ENCODE measurements at regions not wholly inside any gene's neighbourhood (a gene's known extent, or its start where the extent isn't known, plus 50 kb on each side); places are given as distances from the start of the nearest gene placed in this dataset.

DNA sequence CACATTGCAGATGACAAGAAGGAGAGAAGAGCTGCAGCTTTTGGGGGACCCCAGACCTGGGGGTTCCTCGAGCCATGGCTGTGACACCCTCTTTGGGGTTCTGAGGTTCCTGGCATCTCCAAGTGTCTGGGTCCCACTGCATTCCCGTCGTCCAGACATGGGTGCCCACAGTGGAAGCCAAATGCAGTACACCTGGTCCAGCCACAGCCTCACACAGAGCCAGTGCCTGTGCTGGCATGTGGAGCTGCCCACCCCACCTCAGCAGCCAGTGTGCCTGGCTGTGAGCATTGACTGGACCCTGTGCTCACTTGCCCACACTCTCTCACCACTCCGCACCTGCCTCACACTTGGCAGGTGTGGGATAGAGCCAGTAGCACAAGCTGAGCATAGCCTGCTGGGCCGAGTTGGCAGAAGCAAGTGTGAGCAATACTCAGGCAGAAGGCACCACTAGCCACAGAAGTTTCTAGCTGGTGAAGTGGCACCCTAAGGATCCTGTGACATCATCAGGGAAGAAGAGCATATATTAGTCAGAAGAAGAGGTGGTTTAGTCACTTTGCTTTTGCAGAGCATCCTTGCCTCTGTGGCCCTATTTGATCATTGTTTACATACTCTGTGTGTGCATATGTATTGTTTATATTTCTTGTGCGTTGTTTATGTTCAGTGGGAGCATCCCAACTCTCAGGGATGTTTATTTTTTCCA lies 65.0 kb upstream of the MAGEB2 start:
- peaks cover 15% of the 10 kb centered on the region; the same call in 1 of the 2 replicates for H3K9me3 ChIP-seq (ENCODE audit: insufficient read depth, low read length)
- no peaks in the 10 kb centered on the region for H3K27me3 ChIP-seq (ENCODE audit: insufficient read depth, insufficient read length)
- no peaks in the 10 kb centered on the region for H3K4me1 ChIP-seq (ENCODE audit: insufficient read depth, insufficient read length)
- DNase-seq (ENCODE audit: low read depth, low spot score), result no peak
- TF ChIP-seq YY1 (IDR thresholded peaks at IDR 0.05; ENCODE audit: insufficient read depth, insufficient read length), result no peak
- no peak for TF ChIP-seq SUZ12 (IDR thresholded peaks at IDR 0.05; ENCODE audit: extremely low read depth, insufficient read depth, insufficient read length)
- TF ChIP-seq ZNF274 (IDR thresholded peaks at IDR 0.05; ENCODE audit: low read depth, low read length), result no peak
- H3K4me3 ChIP-seq (ENCODE audit: insufficient read length, low read depth), result no peak overlapping the region
- H3K36me3 ChIP-seq (ENCODE audit: insufficient read depth, insufficient read length, low read length), result no peaks in the 10 kb centered on the region
- H3K9ac ChIP-seq (ENCODE audit: insufficient read length, low read depth), result no peak overlapping the region

GRCh38 chrX:30151964-30152363 lies 63.4 kb upstream of the MAGEB2 start:
- no peak for TF ChIP-seq ZNF274 (IDR thresholded peaks at IDR 0.05; ENCODE audit: low read depth, low read length)
- Histone ChIP-seq H3K4me3 (ENCODE audit: insufficient read length, low read depth) (no peak overlapping the region), H3K4me1 (ENCODE audit: insufficient read depth, insufficient read length) (no peaks in the 10 kb centered on the region), H3K9me3 (ENCODE audit: insufficient read depth, low read length) (peaks cover 15% of the 10 kb centered on the region; the same call in 1 of the 2 replicates), H3K9ac (ENCODE audit: insufficient read length, low read depth) (no peak overlapping the region), H3K36me3 (ENCODE audit: insufficient read depth, insufficient read length, low read length) (no peaks in the 10 kb centered on the region), H3K27me3 (ENCODE audit: insufficient read depth, insufficient read length) (no peaks in the 10 kb centered on the region)
- no peak for DNase-seq (ENCODE audit: low read depth, low spot score)

GRCh38 chrX:30153175-30153880 lies 62.0 kb upstream of the MAGEB2 start:
- H3K27me3 ChIP-seq (ENCODE audit: insufficient read depth, insufficient read length), result no peaks in the 10 kb centered on the region
- H3K4me1 ChIP-seq (ENCODE audit: insufficient read depth, insufficient read length), result no peaks in the 10 kb centered on the region
- no peaks in the 10 kb centered on the region for H3K36me3 ChIP-seq (ENCODE audit: insufficient read depth, insufficient read length, low read length)
- no peak for TF ChIP-seq YY1 (IDR thresholded peaks at IDR 0.05; ENCODE audit: insufficient read depth, insufficient read length)
- TF ChIP-seq ZNF274 (IDR thresholded peaks at IDR 0.05; ENCODE audit: low read depth, low read length), result no peak
- no peak for TF ChIP-seq SUZ12 (IDR thresholded peaks at IDR 0.05; ENCODE audit: extremely low read depth, insufficient read depth, insufficient read length)
- no peak overlapping the region for H3K4me3 ChIP-seq (ENCODE audit: insufficient read length, low read depth)
- no peak overlapping the region for H3K9ac ChIP-seq (ENCODE audit: insufficient read length, low read depth)
- DNase-seq (ENCODE audit: low read depth, low spot score), result no peak
- H3K9me3 ChIP-seq (ENCODE audit: insufficient read depth, low read length), result peaks cover 8% of the 10 kb centered on the region; the same call in 1 of the 2 replicates

- Histone ChIP-seq H3K4me1 (ENCODE audit: insufficient read depth, insufficient read length) (no peaks in the 10 kb centered on the region), H3K9me3 (ENCODE audit: insufficient read depth, low read length) (0 out of 2 replicates have a peak, but pooled peaks cover 4% of the 10 kb centered on the region), H3K27me3 (ENCODE audit: insufficient read depth, insufficient read length) (no peaks in the 10 kb centered on the region), H3K9ac (ENCODE audit: insufficient read length, low read depth) (no peak overlapping the region), H3K4me3 (ENCODE audit: insufficient read length, low read depth) (no peak overlapping the region), H3K36me3 (ENCODE audit: insufficient read depth, insufficient read length, low read length) (no peaks in the 10 kb centered on the region)
- no peak for DNase-seq (ENCODE audit: low read depth, low spot score)
- no peak for TF ChIP-seq YY1 (IDR thresholded peaks at IDR 0.05; ENCODE audit: insufficient read depth, insufficient read length)
- no peak for TF ChIP-seq ZNF274 (IDR thresholded peaks at IDR 0.05; ENCODE audit: low read depth, low read length)
- TF ChIP-seq SUZ12 (IDR thresholded peaks at IDR 0.05; ENCODE audit: extremely low read depth, insufficient read depth, insufficient read length), result no peak
Observed at GRCh38 chrX:30153881-30154260, 61.5 kb upstream of the MAGEB2 start.

- no peaks in the 10 kb centered on the region for H3K9me3 ChIP-seq (ENCODE audit: insufficient read depth, low read length)
- H3K9ac ChIP-seq (ENCODE audit: insufficient read length, low read depth), result no peak overlapping the region
- no peak for DNase-seq (ENCODE audit: low read depth, low spot score)
- TF ChIP-seq YY1 (IDR thresholded peaks at IDR 0.05; ENCODE audit: insufficient read depth, insufficient read length) (no peak), SUZ12 (IDR thresholded peaks at IDR 0.05; ENCODE audit: extremely low read depth, insufficient read depth, insufficient read length) (no peak), ZNF274 (IDR thresholded peaks at IDR 0.05; ENCODE audit: low read depth, low read length) (no peak)
- H3K36me3 ChIP-seq (ENCODE audit: insufficient read depth, insufficient read length, low read length), result no peaks in the 10 kb centered on the region
- no peaks in the 10 kb centered on the region for H3K27me3 ChIP-seq (ENCODE audit: insufficient read depth, insufficient read length)
- no peaks in the 10 kb centered on the region for H3K4me1 ChIP-seq (ENCODE audit: insufficient read depth, insufficient read length)
- H3K4me3 ChIP-seq (ENCODE audit: insufficient read length, low read depth), result no peak overlapping the region
Observed at GRCh38 chrX:30156009-30156408, 59.4 kb upstream of the MAGEB2 start.

- no peaks in the 10 kb centered on the region for H3K36me3 ChIP-seq (ENCODE audit: insufficient read depth, insufficient read length, low read length)
- no peaks in the 10 kb centered on the region for H3K4me1 ChIP-seq (ENCODE audit: insufficient read depth, insufficient read length)
- DNase-seq (ENCODE audit: low read depth, low spot score), result no peak
- TF ChIP-seq ZNF274 (IDR thresholded peaks at IDR 0.05; ENCODE audit: low read depth, low read length) (no peak), YY1 (IDR thresholded peaks at IDR 0.05; ENCODE audit: insufficient read depth, insufficient read length) (no peak), SUZ12 (IDR thresholded peaks at IDR 0.05; ENCODE audit: extremely low read depth, insufficient read depth, insufficient read length) (no peak)
- H3K27me3 ChIP-seq (ENCODE audit: insufficient read depth, insufficient read length), result no peaks in the 10 kb centered on the region
- no peak overlapping the region for H3K4me3 ChIP-seq (ENCODE audit: insufficient read length, low read depth)
- H3K9me3 ChIP-seq (ENCODE audit: insufficient read depth, low read length), result no peaks in the 10 kb centered on the region
- H3K9ac ChIP-seq (ENCODE audit: insufficient read length, low read depth), result no peak overlapping the region
Observed at GRCh38 chrX:30156880-30157560, 58.3 kb upstream of the MAGEB2 start.

GRCh38 chrX:30161043-30161442 lies 54.3 kb upstream of the MAGEB2 start:
- H3K4me1 ChIP-seq (ENCODE audit: insufficient read depth, insufficient read length), result no peaks in the 10 kb centered on the region
- H3K9me3 ChIP-seq (ENCODE audit: insufficient read depth, low read length), result no peaks in the 10 kb centered on the region
- H3K27me3 ChIP-seq (ENCODE audit: insufficient read depth, insufficient read length), result no peaks in the 10 kb centered on the region
- no peak overlapping the region for H3K4me3 ChIP-seq (ENCODE audit: insufficient read length, low read depth)
- H3K36me3 ChIP-seq (ENCODE audit: insufficient read depth, insufficient read length, low read length), result no peaks in the 10 kb centered on the region
- no peak for DNase-seq (ENCODE audit: low read depth, low spot score)
- no peak for TF ChIP-seq SUZ12 (IDR thresholded peaks at IDR 0.05; ENCODE audit: extremely low read depth, insufficient read depth, insufficient read length)
- TF ChIP-seq YY1 (IDR thresholded peaks at IDR 0.05; ENCODE audit: insufficient read depth, insufficient read length), result no peak
- no peak for TF ChIP-seq ZNF274 (IDR thresholded peaks at IDR 0.05; ENCODE audit: low read depth, low read length)
- no peak overlapping the region for H3K9ac ChIP-seq (ENCODE audit: insufficient read length, low read depth)

Data from NT2/D1 (cell line).